Loucy (cell line): ENCODE measurements at regions not wholly inside any gene's neighbourhood (a gene's known extent, or its start where the extent isn't known, plus 50 kb on each side); places are given as distances from the start of the nearest gene placed in this dataset.

Experiments
- H2AFZ ChIP-seq: fragments of 200-600 bp; sonication (generic); 2 replicates; pipeline ENCODE4 v1.6.0; 2016; ENCODE audit warnings: antibody characterized with exemption, mild to moderate bottlenecking, low read length, moderate library complexity
- H3F3A ChIP-seq: fragments of 200-600 bp; 2 replicates; pipeline ENCODE4 v1.6.0; 2016; ENCODE audit warnings: antibody characterized with exemption, low read depth, mild to moderate bottlenecking
- H3K27me3 ChIP-seq: fragments of 200-600 bp; sonication (generic); 2 replicates; pipeline ENCODE4 v1.6.1; 2014; ENCODE audit warnings: low read length, mild to moderate bottlenecking; ENCODE audit not compliant: insufficient read depth, poor library complexity, severe bottlenecking
- H3K36me3 ChIP-seq: fragments of 200-600 bp; sonication (generic); 2 replicates; pipeline ENCODE4 v1.6.1; 2016; ENCODE audit warnings: low read length; ENCODE audit not compliant: insufficient read depth
- H3K4me1 ChIP-seq: fragments of 200-600 bp; sonication (generic); 2 replicates; pipeline ENCODE4 v1.5.1; 2014; ENCODE audit warnings: low read length, mild to moderate bottlenecking; ENCODE audit not compliant: insufficient read depth, poor library complexity, severe bottlenecking
- H3K4me2 ChIP-seq: fragments of 200-600 bp; sonication (generic); 2 replicates; pipeline ENCODE4 v1.6.0; 2014; ENCODE audit warnings: antibody characterized with exemption, low read length, low read depth, mild to moderate bottlenecking; ENCODE audit not compliant: poor library complexity, severe bottlenecking
- H3K4me3 ChIP-seq: fragments of 200-600 bp; sonication (generic); 2 replicates; pipeline ENCODE4 v1.5.1; 2014; ENCODE audit warnings: low read length, mild to moderate bottlenecking, mixed read lengths; ENCODE audit not compliant: poor library complexity, severe bottlenecking
- H3K79me2 ChIP-seq: fragments of 200-600 bp; sonication (generic); 2 replicates; pipeline ENCODE4 v1.6.1; 2014; ENCODE audit warnings: low read length; ENCODE audit not compliant: insufficient read depth
- H3K9ac ChIP-seq: fragments of 200-600 bp; sonication (generic); 2 replicates; pipeline ENCODE4 v1.6.0; 2014; ENCODE audit warnings: mild to moderate bottlenecking, low read depth, low read length, moderate library complexity; ENCODE audit not compliant: poor library complexity, severe bottlenecking
- H3K9me2 ChIP-seq: fragments of 200-600 bp; sonication (generic); replicated peaks from 2 replicates; pipeline ENCODE4 v1.6.1; 2016; ENCODE audit warnings: low read depth, low read length, mixed read lengths
- H3K9me3 ChIP-seq: fragments of 200-600 bp; sonication (generic); 2 replicates; pipeline ENCODE4 v1.6.1; 2014; ENCODE audit warnings: mild to moderate bottlenecking, antibody characterized with exemption, low read length, low read depth; ENCODE audit not compliant: insufficient read depth
- H4K20me1 ChIP-seq: fragments of 200-600 bp; sonication (generic); 2 replicates; pipeline ENCODE4 v1.6.0; 2014; ENCODE audit warnings: antibody characterized with exemption, low read length, mild to moderate bottlenecking; ENCODE audit not compliant: insufficient read depth, poor library complexity, severe bottlenecking
- EZH2phosphoT487 ChIP-seq: fragments of 200-600 bp; IDR thresholded peaks from 2 replicates; pipeline ENCODE4 v1.6.1; 2018; ENCODE audit warnings: antibody characterized with exemption, mild to moderate bottlenecking, moderate library complexity, borderline replicate concordance
- TF ChIP-seq, protein P1 (sequence below): fragments of 200-600 bp; sonication (generic); conservative IDR thresholded peaks from 2 replicates; pipeline ENCODE4 v1.5.1; 2014; ENCODE audit warnings: mild to moderate bottlenecking, antibody characterized with exemption, low read length

DNA sequence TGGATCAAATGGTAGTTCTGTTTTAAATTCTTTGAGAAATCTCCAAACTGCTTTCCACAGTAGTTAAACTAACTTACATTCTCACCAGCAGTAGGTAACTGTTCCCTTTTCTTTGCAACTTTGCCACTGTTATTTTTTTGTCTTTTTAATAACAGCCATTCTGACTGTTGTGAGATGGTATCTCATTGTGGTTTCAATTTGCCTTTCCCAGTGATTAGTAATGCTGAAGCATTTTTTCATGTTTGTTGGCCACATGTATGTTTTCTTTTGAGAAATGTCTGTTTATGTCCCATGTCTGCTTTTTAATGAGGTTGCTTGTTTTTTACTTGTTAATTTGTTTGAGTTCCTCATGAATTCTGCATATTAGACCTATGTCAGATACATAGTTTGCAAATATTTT lies 198.8 kb downstream of the RAB28 start:
- H3K9ac ChIP-seq = no peak overlapping the region
- H3K36me3 ChIP-seq = no peaks in the 10 kb centered on the region
- no peaks in the 10 kb centered on the region for H3K9me3 ChIP-seq
- no peaks in the 10 kb centered on the region for H3K9me2 ChIP-seq
- no peaks in the 10 kb centered on the region for H3F3A ChIP-seq
- H4K20me1 ChIP-seq = no peaks in the 10 kb centered on the region
- H3K79me2 ChIP-seq = no peaks in the 10 kb centered on the region
- TF ChIP-seq EZH2phosphoT487 = no peak
- TF ChIP-seq, protein P1, sequence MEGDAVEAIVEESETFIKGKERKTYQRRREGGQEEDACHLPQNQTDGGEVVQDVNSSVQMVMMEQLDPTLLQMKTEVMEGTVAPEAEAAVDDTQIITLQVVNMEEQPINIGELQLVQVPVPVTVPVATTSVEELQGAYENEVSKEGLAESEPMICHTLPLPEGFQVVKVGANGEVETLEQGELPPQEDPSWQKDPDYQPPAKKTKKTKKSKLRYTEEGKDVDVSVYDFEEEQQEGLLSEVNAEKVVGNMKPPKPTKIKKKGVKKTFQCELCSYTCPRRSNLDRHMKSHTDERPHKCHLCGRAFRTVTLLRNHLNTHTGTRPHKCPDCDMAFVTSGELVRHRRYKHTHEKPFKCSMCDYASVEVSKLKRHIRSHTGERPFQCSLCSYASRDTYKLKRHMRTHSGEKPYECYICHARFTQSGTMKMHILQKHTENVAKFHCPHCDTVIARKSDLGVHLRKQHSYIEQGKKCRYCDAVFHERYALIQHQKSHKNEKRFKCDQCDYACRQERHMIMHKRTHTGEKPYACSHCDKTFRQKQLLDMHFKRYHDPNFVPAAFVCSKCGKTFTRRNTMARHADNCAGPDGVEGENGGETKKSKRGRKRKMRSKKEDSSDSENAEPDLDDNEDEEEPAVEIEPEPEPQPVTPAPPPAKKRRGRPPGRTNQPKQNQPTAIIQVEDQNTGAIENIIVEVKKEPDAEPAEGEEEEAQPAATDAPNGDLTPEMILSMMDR = no peak
- H3K27me3 ChIP-seq = no peaks in the 10 kb centered on the region
- no peak overlapping the region for H2AFZ ChIP-seq
- H3K4me2 ChIP-seq = no peak overlapping the region
- no peak overlapping the region for H3K4me3 ChIP-seq
- H3K4me1 ChIP-seq = no peaks in the 10 kb centered on the region

DNA sequence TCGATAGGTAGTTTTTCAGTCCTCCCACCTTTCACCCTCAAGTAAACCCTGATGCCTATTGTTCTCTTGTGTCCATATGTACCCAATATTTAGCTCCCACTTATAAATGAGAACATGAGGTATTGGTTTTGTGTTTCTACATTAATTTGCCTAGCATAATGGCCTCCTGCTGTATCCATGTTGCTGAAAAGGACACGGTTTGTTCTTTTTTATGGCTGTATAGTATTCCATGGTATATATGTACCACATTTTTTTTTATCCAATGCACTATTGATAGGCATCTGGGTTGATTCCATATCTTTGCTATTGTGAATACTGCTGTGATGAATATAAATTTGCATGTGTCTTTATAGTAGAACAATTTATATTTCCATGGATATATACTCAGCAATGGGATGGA lies 199.2 kb downstream of the RAB28 start:
- no peak for TF ChIP-seq EZH2phosphoT487
- Histone ChIP-seq H3K27me3 (no peaks in the 10 kb centered on the region), H4K20me1 (no peaks in the 10 kb centered on the region), H3K36me3 (no peaks in the 10 kb centered on the region), H3K4me3 (no peak overlapping the region), H2AFZ (no peak overlapping the region), H3K9ac (no peak overlapping the region), H3K9me3 (no peaks in the 10 kb centered on the region), H3F3A (no peaks in the 10 kb centered on the region), H3K9me2 (no peaks in the 10 kb centered on the region), H3K4me2 (no peak overlapping the region), H3K79me2 (no peaks in the 10 kb centered on the region), H3K4me1 (no peaks in the 10 kb centered on the region)

DNA sequence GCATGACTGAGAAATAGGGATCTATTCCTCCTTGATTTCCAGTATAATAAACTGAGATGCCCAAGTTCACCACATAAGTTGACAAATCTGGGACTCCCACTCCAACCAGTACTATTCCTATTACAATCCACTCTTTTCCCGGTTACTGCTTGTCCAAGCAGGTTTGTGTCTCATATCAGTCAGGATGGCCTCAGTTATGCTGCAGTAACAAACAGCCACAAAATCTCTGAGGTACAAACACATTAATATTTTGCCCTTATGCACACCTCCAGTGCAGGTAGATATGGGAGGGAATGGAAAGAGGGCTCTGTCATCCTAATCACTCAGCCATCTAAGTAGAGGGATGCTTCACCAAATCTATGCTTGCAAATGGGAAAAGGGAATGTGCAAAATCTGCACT lies 207.8 kb downstream of the RAB28 start:
- no peaks in the 10 kb centered on the region for H3F3A ChIP-seq

DNA sequence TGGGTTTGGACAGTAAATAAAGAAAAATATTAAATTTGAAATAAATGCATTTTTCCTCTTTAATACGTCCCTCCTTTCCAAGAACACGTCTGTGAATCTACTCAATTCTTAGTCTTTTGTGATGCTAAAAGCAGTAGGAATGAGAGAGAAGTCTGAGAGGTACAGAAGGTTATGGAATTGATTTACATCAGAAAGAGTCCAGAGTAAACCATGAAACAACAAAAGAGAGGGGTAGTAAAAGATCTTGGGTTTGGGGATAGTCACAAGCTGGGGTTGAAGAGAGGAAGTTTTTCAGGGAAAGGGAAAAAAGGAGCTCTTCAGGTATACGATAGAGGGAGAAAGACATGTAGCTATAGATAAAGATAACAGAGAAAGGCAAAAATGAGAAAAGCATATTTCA lies 215.4 kb downstream of the RAB28 start:
- no peaks in the 10 kb centered on the region for H3K27me3 ChIP-seq
- no peaks in the 10 kb centered on the region for H4K20me1 ChIP-seq
- TF ChIP-seq, protein P1 = no peak
- no peak for TF ChIP-seq EZH2phosphoT487
- H3F3A ChIP-seq = no peaks in the 10 kb centered on the region
- no peak overlapping the region for H3K4me2 ChIP-seq
- H3K4me1 ChIP-seq = no peaks in the 10 kb centered on the region
- H2AFZ ChIP-seq = no peak overlapping the region
- no peak overlapping the region for H3K4me3 ChIP-seq
- H3K36me3 ChIP-seq = no peaks in the 10 kb centered on the region
- no peaks in the 10 kb centered on the region for H3K9me2 ChIP-seq
- H3K79me2 ChIP-seq = no peaks in the 10 kb centered on the region
- no peaks in the 10 kb centered on the region for H3K9me3 ChIP-seq
- no peak overlapping the region for H3K9ac ChIP-seq

More for the DNA sequence above, 207.8 kb downstream of the RAB28 start:
- Histone ChIP-seq H3K79me2 (no peaks in the 10 kb centered on the region), H3K27me3 (no peaks in the 10 kb centered on the region), H3K4me3 (no peak overlapping the region), H3K9me2 (no peaks in the 10 kb centered on the region), H3K9ac (no peak overlapping the region), H4K20me1 (no peaks in the 10 kb centered on the region), H3K36me3 (no peaks in the 10 kb centered on the region), H3K4me1 (no peaks in the 10 kb centered on the region), H3K4me2 (no peak overlapping the region), H2AFZ (no peak overlapping the region), H3K9me3 (no peaks in the 10 kb centered on the region)
- TF ChIP-seq, protein P1 = no peak
- no peak for TF ChIP-seq EZH2phosphoT487
